Mesenchymal stem cell (in vitro differentiated cells and primary cell): ENCODE measurements at regions not wholly inside any gene's neighbourhood (a gene's known extent, or its start where the extent isn't known, plus 50 kb on each side); places are given as distances from the start of the nearest gene placed in this dataset.

Experiments used
- DNase-seq: peaks from one replicate; pipeline ENCODE4 v3.0.0-alpha.2; 2013
- H2AFZ ChIP-seq: one replicate; pipeline ENCODE4 v1.6.1; 2013; ENCODE audit warnings: low read depth, mild to moderate bottlenecking, control low read depth, inconsistent platforms, low read length, moderate library complexity
- H2AK5ac ChIP-seq: 2 replicates; pipeline ENCODE4 v1.6.1; 2013; ENCODE audit warnings: low read length, moderate library complexity, mild to moderate bottlenecking, inconsistent platforms; ENCODE audit not compliant: severe bottlenecking
- H2BK120ac ChIP-seq: one replicate; pipeline ENCODE4 v1.6.1; 2013; ENCODE audit warnings: low read depth, mild to moderate bottlenecking, inconsistent platforms, low read length, moderate library complexity
- H2BK12ac ChIP-seq, 2 experiments: one replicate each; pipeline ENCODE4 v1.6.1; 2013; ENCODE audit warnings: inconsistent platforms in 2 of 2, low read length in 2 of 2, mild to moderate bottlenecking in 2 of 2, moderate library complexity in 2 of 2, control low read depth in 1 of 2
- H2BK15ac ChIP-seq: one replicate; pipeline ENCODE4 v1.6.1; 2013; ENCODE audit warnings: mild to moderate bottlenecking, low read depth, inconsistent platforms; ENCODE audit not compliant: poor library complexity, severe bottlenecking
- H2BK5ac ChIP-seq: 2 replicates; pipeline ENCODE4 v1.6.1; 2013; ENCODE audit warnings: low read depth, mild to moderate bottlenecking, low read length, control low read depth, inconsistent platforms; ENCODE audit not compliant: poor library complexity, severe bottlenecking
- H3K14ac ChIP-seq, 2 experiments: one replicate each; pipeline ENCODE4 v1.6.1; 2013; ENCODE audit warnings: inconsistent platforms in 2 of 2, low read length in 2 of 2, control low read depth in 1 of 2, mild to moderate bottlenecking in 1 of 2, moderate library complexity in 1 of 2
- H3K18ac ChIP-seq, 2 experiments: one replicate each; pipeline ENCODE4 v1.6.1; 2013; ENCODE audit warnings: inconsistent platforms in 2 of 2, low read length in 2 of 2, control low read depth in 1 of 2, low read depth in 1 of 2, mild to moderate bottlenecking in 1 of 2
- H3K23ac ChIP-seq, 2 experiments: one replicate each; pipeline ENCODE4 v1.6.1; 2013; ENCODE audit warnings: inconsistent platforms in 2 of 2, low read length in 2 of 2, mild to moderate bottlenecking in 2 of 2, moderate library complexity in 2 of 2, control low read depth in 1 of 2
- H3K27ac ChIP-seq: 2 replicates; pipeline ENCODE4 v1.5.1; 2013; ENCODE audit warnings: mild to moderate bottlenecking, moderate library complexity, low read length, control low read depth, inconsistent platforms; ENCODE audit not compliant: poor library complexity, severe bottlenecking
- H3K27me3 ChIP-seq, 2 experiments: 2 replicates each; pipeline versions ENCODE4 v1.6.1 to v1.7.0; 2013; ENCODE audit warnings: low read length in 2 of 2, mild to moderate bottlenecking in 2 of 2, moderate library complexity in 2 of 2, control low read depth in 1 of 2, inconsistent platforms in 1 of 2; ENCODE audit not compliant: control insufficient read depth in 1 of 2, insufficient read depth in 1 of 2
- H3K36me3 ChIP-seq, 2 experiments: 2 replicates each; pipeline versions ENCODE4 v1.6.1 to v1.7.0; 2013; ENCODE audit warnings: low read length in 2 of 2, control low read depth in 1 of 2, inconsistent platforms in 1 of 2, low read depth in 1 of 2, mild to moderate bottlenecking in 1 of 2; ENCODE audit not compliant: insufficient read depth in 2 of 2, control insufficient read depth in 1 of 2
- H3K4ac ChIP-seq, 2 experiments: one replicate each; pipeline ENCODE4 v1.6.1; 2013; ENCODE audit warnings: inconsistent platforms in 2 of 2, low read length in 2 of 2, mild to moderate bottlenecking in 2 of 2, moderate library complexity in 2 of 2, control low read depth in 1 of 2, low read depth in 1 of 2
- H3K4me1 ChIP-seq: 2 replicates; pipeline ENCODE4 v1.6.1; 2013; ENCODE audit warnings: low read depth, low read length, control low read depth; ENCODE audit not compliant: control insufficient read depth, insufficient read depth
- H3K4me2 ChIP-seq: 2 replicates; pipeline ENCODE4 v1.6.1; 2013; ENCODE audit warnings: low read length, mild to moderate bottlenecking, inconsistent platforms; ENCODE audit not compliant: poor library complexity, severe bottlenecking
- H3K4me3 ChIP-seq, 2 experiments: 2 replicates each; pipeline versions ENCODE4 v1.5.1 to v1.7.0; 2013; ENCODE audit warnings: low read length in 2 of 2, mild to moderate bottlenecking in 2 of 2, control low read depth in 1 of 2, low read depth in 1 of 2; ENCODE audit not compliant: insufficient read depth in 1 of 2
- H3K79me1 ChIP-seq: replicated peaks from 2 replicates; pipeline ENCODE4 v1.6.1; 2013; ENCODE audit warnings: mild to moderate bottlenecking, control low read depth, low read length, inconsistent platforms; ENCODE audit not compliant: poor library complexity, severe bottlenecking
- H3K9ac ChIP-seq: 2 replicates; pipeline ENCODE4 v1.7.0; 2013; ENCODE audit warnings: mild to moderate bottlenecking, low read length, moderate library complexity
- H3K9me3 ChIP-seq: 2 replicates; pipeline ENCODE4 v1.7.0; 2013; ENCODE audit warnings: mild to moderate bottlenecking, low read length; ENCODE audit not compliant: control insufficient read depth
- H4K8ac ChIP-seq: one replicate; pipeline ENCODE4 v1.6.1; 2013; ENCODE audit warnings: inconsistent platforms, mild to moderate bottlenecking, low read length, moderate library complexity
- H4K91ac ChIP-seq: one replicate; pipeline ENCODE4 v1.6.1; 2013; ENCODE audit warnings: mild to moderate bottlenecking, low read length, inconsistent platforms
- WGBS: methylation state at CpG from one replicate; pipeline ENCODE4 v1.1.7; 2013; ENCODE audit warnings: mixed read lengths; 5-methylcytosine and 5-hydroxymethylcytosine counted together

GRCh38 chr5:10145923-10146401, 103.7 kb downstream of the ATPSCKMT start:
- no peaks in the 10 kb centered on the region for H3K4me1 ChIP-seq
- WGBS, result 72% methylated on average over 6 of the region's 6 CpGs

GRCh38 chr5:10144040-10144439, 105.6 kb downstream of the ATPSCKMT start:
- H3K36me3 ChIP-seq, result no peaks in the 10 kb centered on the region
- H3K4me3 ChIP-seq, result no peak overlapping the region
- no peak overlapping the region for H3K4me2 ChIP-seq
- 85% methylated on average over 3 of the region's 3 CpGs for WGBS
- no peaks in the 10 kb centered on the region for H3K79me1 ChIP-seq
- no peak for DNase-seq
- H3K27me3 ChIP-seq, result peaks cover 2 to 4% of the 10 kb centered on the region in 2 experiments
- H2AFZ ChIP-seq, result no peak overlapping the region
- H2BK5ac ChIP-seq, result no peak overlapping the region
- H3K23ac ChIP-seq, result no peak overlapping the region
- no peaks in the 10 kb centered on the region for H3K9me3 ChIP-seq
- no peak overlapping the region for H2BK120ac ChIP-seq
- H3K4me1 ChIP-seq, result peaks cover 4% of the 10 kb centered on the region
- no peak overlapping the region for H3K14ac ChIP-seq
- H3K18ac ChIP-seq, result no peak overlapping the region
- H2AK5ac ChIP-seq, result no peak overlapping the region
- H4K8ac ChIP-seq, result no peak overlapping the region
- no peak overlapping the region for H3K27ac ChIP-seq
- H3K9ac ChIP-seq, result no peak overlapping the region
- H3K4ac ChIP-seq, result no peak overlapping the region
- H2BK15ac ChIP-seq, result no peak overlapping the region
- no peak overlapping the region for H2BK12ac ChIP-seq
- no peak overlapping the region for H4K91ac ChIP-seq

More at GRCh38 chr5:10145923-10146401, 103.7 kb downstream of the ATPSCKMT start:
- no peak overlapping the region for H2BK15ac ChIP-seq
- no peak overlapping the region for H2AK5ac ChIP-seq
- no peaks in the 10 kb centered on the region for H3K36me3 ChIP-seq
- H3K4me2 ChIP-seq, result no peak overlapping the region
- H3K14ac ChIP-seq, result no peak overlapping the region
- no peak overlapping the region for H4K91ac ChIP-seq
- DNase-seq, result peak; percentile 50
- no peak overlapping the region for H2BK12ac ChIP-seq
- H3K27ac ChIP-seq, result no peak overlapping the region
- H3K18ac ChIP-seq, result no peak overlapping the region
- H3K27me3 ChIP-seq, result peaks cover 4% of the 10 kb centered on the region in 2 experiments
- H3K4ac ChIP-seq, result no peak overlapping the region
- H4K8ac ChIP-seq, result no peak overlapping the region
- no peak overlapping the region for H2BK120ac ChIP-seq
- no peak overlapping the region for H3K23ac ChIP-seq
- H3K79me1 ChIP-seq, result no peaks in the 10 kb centered on the region
- no peak overlapping the region for H3K9ac ChIP-seq
- no peak overlapping the region for H2BK5ac ChIP-seq
- H3K9me3 ChIP-seq, result no peaks in the 10 kb centered on the region
- H3K4me3 ChIP-seq, result no peak overlapping the region
- H2AFZ ChIP-seq, result no peak overlapping the region

DNA sequence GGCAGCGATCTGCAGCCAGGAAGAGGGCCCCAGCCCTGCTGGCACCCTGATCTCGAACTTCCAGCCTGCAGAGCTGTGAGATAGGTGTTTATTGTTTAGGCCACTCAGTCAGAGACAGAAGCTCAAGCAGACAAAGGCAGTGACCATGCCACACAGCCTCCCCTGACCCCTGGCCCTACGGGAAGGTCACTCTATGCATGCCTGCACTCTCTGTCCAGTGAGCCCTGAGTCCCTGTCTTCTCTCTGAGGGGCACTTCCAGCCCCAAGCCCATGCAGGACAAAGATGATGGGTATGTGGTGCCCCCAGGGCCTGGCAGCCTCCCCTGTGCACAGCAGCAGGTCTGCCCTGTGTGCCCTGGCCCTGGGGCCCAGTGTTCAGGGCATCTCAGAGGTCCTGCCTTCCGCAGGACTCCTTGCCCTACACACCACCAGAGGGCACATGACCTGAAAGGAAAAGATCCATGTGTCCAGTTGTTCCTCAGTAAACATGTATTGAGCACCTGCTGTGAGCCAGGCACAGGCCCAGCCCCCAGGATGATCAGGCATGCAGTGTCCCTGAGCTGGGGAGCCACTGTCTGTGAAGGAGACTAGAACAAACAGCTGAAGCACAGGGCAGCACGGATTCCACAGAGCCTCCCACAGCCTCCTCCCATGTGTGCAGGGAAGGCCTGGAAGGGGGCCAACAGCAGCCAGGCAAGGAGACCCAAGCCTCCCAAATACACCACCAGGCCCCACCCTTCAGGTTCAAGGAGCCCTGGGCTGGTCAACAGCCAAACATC, 109.3 kb downstream of the ATPSCKMT start:
- Histone ChIP-seq H3K23ac (no peak overlapping the region), H2BK12ac (no peak overlapping the region), H3K4me3 (no peak overlapping the region), H3K27me3 (no peaks in the 10 kb centered on the region), H3K4ac (no peak overlapping the region), H3K4me2 (no peak overlapping the region), H2AK5ac (no peak overlapping the region), H2BK120ac (no peak overlapping the region), H2BK15ac (no peak overlapping the region), H3K4me1 (peaks cover 4% of the 10 kb centered on the region), H2AFZ (no peak overlapping the region), H3K9ac (no peak overlapping the region), H3K18ac (no peak overlapping the region), H3K27ac (no peak overlapping the region), H3K79me1 (no peaks in the 10 kb centered on the region), H2BK5ac (no peak overlapping the region), H3K36me3 (no peaks in the 10 kb centered on the region), H4K91ac (no peak overlapping the region), H4K8ac (no peak overlapping the region), H3K9me3 (no peaks in the 10 kb centered on the region), H3K14ac (no peak overlapping the region)
- no peak for DNase-seq
- WGBS, result 74% methylated on average over 5 of the region's 5 CpGs

DNA sequence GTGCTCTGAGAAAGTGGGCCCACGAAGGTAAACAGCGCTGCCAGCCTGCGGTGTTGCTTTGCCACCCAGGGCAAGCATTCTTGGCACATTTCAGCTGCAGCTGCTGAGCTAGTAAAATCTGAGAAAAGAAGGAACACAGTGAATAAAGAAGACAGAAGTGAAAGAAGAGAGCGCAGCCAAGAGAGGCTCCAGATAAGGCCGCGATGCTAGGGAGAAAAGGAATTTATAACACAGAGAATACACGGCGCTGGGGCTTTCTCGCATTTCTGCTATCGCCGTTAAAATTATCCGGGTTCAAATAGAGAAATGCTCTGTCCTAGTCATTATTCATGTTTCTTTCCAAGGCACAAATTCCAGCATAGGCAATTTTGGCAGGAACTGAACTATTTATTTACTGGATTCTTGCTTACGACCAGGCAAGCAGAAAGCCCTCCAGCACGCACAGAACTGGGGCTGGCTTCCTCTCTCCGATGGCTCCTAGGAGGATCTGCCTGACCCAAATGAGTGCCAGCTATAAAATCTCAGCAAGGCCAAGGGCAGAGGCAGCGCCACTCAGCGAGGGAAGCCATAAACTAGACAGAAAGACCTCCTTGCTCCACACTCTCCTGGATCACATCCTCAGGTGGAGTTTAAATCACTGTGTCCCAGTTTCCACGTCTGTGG, 111.2 kb downstream of the ATPSCKMT start:
- Histone ChIP-seq H2AK5ac (no peak overlapping the region), H3K9ac (peak overlapping the region; percentile 54), H3K79me1 (no peaks in the 10 kb centered on the region), H3K27ac (no peak overlapping the region), H3K18ac (no peak overlapping the region), H3K4me3 (no peak overlapping the region), H4K91ac (no peak overlapping the region), H3K36me3 (no peaks in the 10 kb centered on the region), H4K8ac (no peak overlapping the region), H3K4me1 (peaks cover 4% of the 10 kb centered on the region), H3K4me2 (no peak overlapping the region), H3K14ac (no peak overlapping the region), H2BK5ac (no peak overlapping the region), H2BK12ac (no peak overlapping the region), H3K23ac (no peak overlapping the region), H3K4ac (no peak overlapping the region), H2BK15ac (no peak overlapping the region), H3K9me3 (no peaks in the 10 kb centered on the region), H3K27me3 (no peaks in the 10 kb centered on the region), H2AFZ (no peak overlapping the region), H2BK120ac (no peak overlapping the region)
- no peak for DNase-seq
- 90% methylated on average over 18 of the region's 18 CpGs for WGBS
